ENCODE measurements at regions not wholly inside any gene's neighbourhood (a gene's known extent, or its start where the extent isn't known, plus 50 kb on each side); places are given as distances from the start of the nearest gene placed in this dataset.

DNA sequence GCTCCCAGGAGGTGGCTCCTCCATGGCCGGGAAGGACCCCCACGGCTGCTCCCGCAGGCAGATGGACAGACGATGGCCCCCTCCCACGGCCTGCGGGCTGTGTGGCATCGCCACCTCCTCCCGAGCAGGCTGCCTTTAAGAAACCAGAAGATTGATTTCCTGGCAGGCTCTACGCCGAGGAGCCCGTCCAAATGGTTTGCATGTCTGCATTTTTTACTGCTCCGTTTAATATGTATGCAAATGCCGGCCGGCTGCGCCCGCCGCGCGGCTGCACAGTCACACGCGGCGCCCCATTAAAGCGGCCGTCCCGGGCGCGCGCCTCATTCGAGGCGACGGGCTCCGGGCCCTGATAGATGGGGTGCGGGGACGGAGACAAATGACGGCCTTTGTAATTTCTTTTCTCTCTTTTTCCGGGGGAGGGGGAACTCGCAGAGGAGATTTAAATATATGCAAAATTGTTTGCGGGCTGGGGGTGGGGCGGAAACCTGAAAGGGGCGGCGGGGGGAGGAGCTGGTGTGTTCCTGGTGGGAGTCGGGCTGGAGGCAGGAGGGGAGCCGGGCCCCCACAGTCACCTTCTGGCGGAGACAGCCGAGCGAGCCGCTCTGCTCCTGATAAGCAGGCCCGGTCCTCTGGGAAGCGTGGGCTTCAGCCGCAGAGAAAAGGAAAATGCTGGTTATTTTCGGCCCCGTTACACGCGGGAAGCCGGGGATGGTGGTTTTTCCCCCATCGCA, 158.7 kb upstream of the IER5L start:
- Histone ChIP-seq H3K36me3 (replicated peaks; ENCODE audit: low read depth, low read length) (no peaks in the 10 kb centered on the region), H3K4me2 (ENCODE audit: low read length) (no peak overlapping the region), H3K4me3 (ENCODE audit: low read length) (no peak overlapping the region), H3K27ac (ENCODE audit: low read length) (no peak overlapping the region), H3K79me2 (ENCODE audit: low read length) (no peaks in the 10 kb centered on the region), H4K20me1 (ENCODE audit: insufficient read depth, low read length) (no peaks in the 10 kb centered on the region), H3K4me1 (ENCODE audit: low read length) (no peaks in the 10 kb centered on the region), H2AFZ (ENCODE audit: low read depth, low read length) (no peak overlapping the region), H3K27me3 (ENCODE audit: low read depth, low read length) (no peaks in the 10 kb centered on the region), H3K9me3 (ENCODE audit: insufficient read depth, low read length) (no peaks in the 10 kb centered on the region), H3K9ac (ENCODE audit: low read length) (no peak overlapping the region)
- no peak for TF ChIP-seq EZH2phosphoT487 (IDR thresholded peaks at IDR 0.05; ENCODE audit: low read depth)
- TF ChIP-seq, protein P1, sequence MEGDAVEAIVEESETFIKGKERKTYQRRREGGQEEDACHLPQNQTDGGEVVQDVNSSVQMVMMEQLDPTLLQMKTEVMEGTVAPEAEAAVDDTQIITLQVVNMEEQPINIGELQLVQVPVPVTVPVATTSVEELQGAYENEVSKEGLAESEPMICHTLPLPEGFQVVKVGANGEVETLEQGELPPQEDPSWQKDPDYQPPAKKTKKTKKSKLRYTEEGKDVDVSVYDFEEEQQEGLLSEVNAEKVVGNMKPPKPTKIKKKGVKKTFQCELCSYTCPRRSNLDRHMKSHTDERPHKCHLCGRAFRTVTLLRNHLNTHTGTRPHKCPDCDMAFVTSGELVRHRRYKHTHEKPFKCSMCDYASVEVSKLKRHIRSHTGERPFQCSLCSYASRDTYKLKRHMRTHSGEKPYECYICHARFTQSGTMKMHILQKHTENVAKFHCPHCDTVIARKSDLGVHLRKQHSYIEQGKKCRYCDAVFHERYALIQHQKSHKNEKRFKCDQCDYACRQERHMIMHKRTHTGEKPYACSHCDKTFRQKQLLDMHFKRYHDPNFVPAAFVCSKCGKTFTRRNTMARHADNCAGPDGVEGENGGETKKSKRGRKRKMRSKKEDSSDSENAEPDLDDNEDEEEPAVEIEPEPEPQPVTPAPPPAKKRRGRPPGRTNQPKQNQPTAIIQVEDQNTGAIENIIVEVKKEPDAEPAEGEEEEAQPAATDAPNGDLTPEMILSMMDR (IDR thresholded peaks at IDR 0.05; ENCODE audit: low read depth, low read length), result no peak

DNA sequence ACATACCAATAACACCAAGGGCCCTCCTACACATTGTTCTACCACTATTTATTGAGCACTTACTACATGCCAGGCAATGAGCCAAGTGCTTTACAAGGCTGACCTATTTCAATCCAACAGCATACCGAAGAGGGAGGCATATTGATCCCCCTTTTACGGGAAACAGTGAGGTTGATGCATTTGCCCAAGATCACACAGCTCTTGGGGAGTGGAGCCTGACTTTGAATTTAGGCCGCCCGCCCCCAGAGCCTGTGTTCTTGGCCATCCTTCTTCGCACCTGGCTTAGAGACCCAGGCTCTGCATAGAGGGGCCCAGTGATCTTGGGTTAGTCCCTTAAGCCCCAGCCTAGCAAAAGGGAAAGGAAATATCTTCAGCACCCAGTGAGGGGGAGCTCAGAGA, 158.1 kb upstream of the IER5L start:
- no peak overlapping the region for H3K4me3 ChIP-seq (ENCODE audit: low read length)
- H2AFZ ChIP-seq (ENCODE audit: low read depth, low read length), result no peak overlapping the region
- no peak overlapping the region for H3K27ac ChIP-seq (ENCODE audit: low read length)
- H3K4me2 ChIP-seq (ENCODE audit: low read length), result no peak overlapping the region
- H3K9ac ChIP-seq (ENCODE audit: low read length), result no peak overlapping the region
- no peaks in the 10 kb centered on the region for H3K27me3 ChIP-seq (ENCODE audit: low read depth, low read length)
- TF ChIP-seq, protein P1 (IDR thresholded peaks at IDR 0.05; ENCODE audit: low read depth, low read length), result no peak
- TF ChIP-seq EZH2phosphoT487 (IDR thresholded peaks at IDR 0.05; ENCODE audit: low read depth), result no peak
- no peaks in the 10 kb centered on the region for H3K4me1 ChIP-seq (ENCODE audit: low read length)
- H3K36me3 ChIP-seq (replicated peaks; ENCODE audit: low read depth, low read length), result no peaks in the 10 kb centered on the region
- H3K9me3 ChIP-seq (ENCODE audit: insufficient read depth, low read length), result no peaks in the 10 kb centered on the region
- no peaks in the 10 kb centered on the region for H4K20me1 ChIP-seq (ENCODE audit: insufficient read depth, low read length)
- no peaks in the 10 kb centered on the region for H3K79me2 ChIP-seq (ENCODE audit: low read length)

DNA sequence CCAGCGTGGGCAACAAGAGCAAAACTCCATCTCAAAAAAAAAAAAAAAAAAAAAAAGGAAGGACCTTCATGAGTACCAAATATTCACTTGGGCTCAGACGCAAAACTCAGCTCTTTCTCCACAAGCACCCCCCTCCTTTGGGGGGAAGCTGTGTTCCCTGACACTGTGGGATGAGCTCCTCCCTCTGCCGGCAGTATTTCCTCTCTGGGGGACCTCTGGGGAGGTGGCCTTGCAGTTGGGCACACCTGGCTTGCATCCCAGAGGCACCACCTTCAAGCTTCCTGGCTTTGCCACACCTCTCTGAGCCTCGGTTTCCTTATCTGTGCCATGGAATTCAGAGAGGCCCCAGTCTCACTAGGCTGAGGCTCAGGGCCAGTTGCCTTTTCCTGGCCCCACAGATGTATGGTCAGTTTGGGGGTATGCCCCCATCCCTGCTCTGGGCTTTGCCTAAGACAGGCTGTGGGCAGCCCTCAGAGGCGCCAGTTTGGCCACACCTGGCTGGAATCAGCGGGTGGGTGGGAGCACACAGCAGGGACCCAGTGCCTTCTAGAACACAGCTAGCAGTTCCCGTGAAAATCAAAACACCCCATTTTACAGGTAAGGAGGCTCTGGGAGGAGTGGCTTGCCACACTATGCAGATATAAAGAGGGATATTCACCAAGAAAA, 157.5 kb upstream of the IER5L start:
- Histone ChIP-seq H4K20me1 (ENCODE audit: insufficient read depth, low read length) (no peaks in the 10 kb centered on the region), H3K9me3 (ENCODE audit: insufficient read depth, low read length) (no peaks in the 10 kb centered on the region), H3K9ac (ENCODE audit: low read length) (no peak overlapping the region), H3K4me1 (ENCODE audit: low read length) (no peaks in the 10 kb centered on the region), H2AFZ (ENCODE audit: low read depth, low read length) (no peak overlapping the region), H3K27ac (ENCODE audit: low read length) (no peak overlapping the region), H3K36me3 (replicated peaks; ENCODE audit: low read depth, low read length) (no peaks in the 10 kb centered on the region), H3K4me2 (ENCODE audit: low read length) (no peak overlapping the region), H3K27me3 (ENCODE audit: low read depth, low read length) (no peaks in the 10 kb centered on the region), H3K79me2 (ENCODE audit: low read length) (no peaks in the 10 kb centered on the region), H3K4me3 (ENCODE audit: low read length) (no peak overlapping the region)
- no peak for TF ChIP-seq EZH2phosphoT487 (IDR thresholded peaks at IDR 0.05; ENCODE audit: low read depth)
- TF ChIP-seq, protein P1 (IDR thresholded peaks at IDR 0.05; ENCODE audit: low read depth, low read length), result no peak

DNA sequence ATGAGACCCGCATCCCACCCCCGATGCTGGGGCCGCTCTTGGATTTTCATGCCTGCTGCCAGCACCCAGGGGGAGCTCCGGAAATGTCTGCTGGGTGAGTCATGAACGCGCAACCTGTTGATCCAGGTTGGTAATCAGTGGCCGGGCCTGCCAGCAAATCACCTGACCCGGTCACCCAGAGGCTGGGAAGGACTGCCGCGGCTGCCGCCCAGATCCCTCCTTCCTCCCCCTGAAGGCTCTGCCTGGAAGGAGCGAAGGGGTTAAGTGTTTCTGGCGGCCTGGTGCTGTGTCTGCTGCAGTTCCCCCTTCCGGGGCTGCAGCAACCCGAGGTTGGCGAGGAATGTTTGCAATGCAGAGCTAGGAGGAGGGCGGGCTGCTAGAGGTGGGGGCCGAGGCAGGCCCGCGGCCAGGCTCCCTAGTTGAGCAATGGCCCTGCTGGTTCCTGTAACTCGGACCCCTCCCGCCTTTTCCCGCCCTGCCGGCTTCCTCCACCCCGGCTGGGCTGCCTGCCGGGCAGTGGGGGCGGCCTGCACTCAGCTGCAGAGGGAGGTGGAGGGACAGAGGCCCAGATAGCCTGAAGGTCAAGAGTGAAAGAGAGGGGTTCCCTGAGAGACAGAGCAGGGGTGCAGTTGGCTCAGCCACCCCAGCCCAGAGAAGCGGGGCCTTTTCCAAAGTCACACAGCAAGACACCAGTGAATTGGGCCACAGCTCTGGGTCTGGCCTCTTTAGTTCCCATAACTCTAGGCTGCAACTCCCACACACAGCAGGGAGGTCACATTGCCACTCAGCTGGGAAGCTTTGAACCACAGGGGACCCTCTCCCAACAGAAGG, 156.3 kb upstream of the IER5L start:
- Histone ChIP-seq H3K9ac (ENCODE audit: low read length) (no peak overlapping the region), H3K27ac (ENCODE audit: low read length) (no peak overlapping the region)

More for the DNA sequence above, 156.3 kb upstream of the IER5L start:
- H3K4me1 ChIP-seq (ENCODE audit: low read length), result no peaks in the 10 kb centered on the region
- TF ChIP-seq, protein P1 (IDR thresholded peaks at IDR 0.05; ENCODE audit: low read depth, low read length), result no peak
- TF ChIP-seq EZH2phosphoT487 (IDR thresholded peaks at IDR 0.05; ENCODE audit: low read depth), result no peak
- no peak overlapping the region for H3K4me3 ChIP-seq (ENCODE audit: low read length)
- H2AFZ ChIP-seq (ENCODE audit: low read depth, low read length), result no peak overlapping the region
- no peaks in the 10 kb centered on the region for H3K9me3 ChIP-seq (ENCODE audit: insufficient read depth, low read length)
- no peak overlapping the region for H3K4me2 ChIP-seq (ENCODE audit: low read length)
- H4K20me1 ChIP-seq (ENCODE audit: insufficient read depth, low read length), result no peaks in the 10 kb centered on the region
- no peaks in the 10 kb centered on the region for H3K27me3 ChIP-seq (ENCODE audit: low read depth, low read length)
- H3K36me3 ChIP-seq (replicated peaks; ENCODE audit: low read depth, low read length), result no peaks in the 10 kb centered on the region
- no peaks in the 10 kb centered on the region for H3K79me2 ChIP-seq (ENCODE audit: low read length)
